Mucosa of descending colon (tissue), 3 donors: ENCODE measurements at regions not wholly inside any gene's neighbourhood (a gene's known extent, or its start where the extent isn't known, plus 50 kb on each side); places are given as distances from the start of the nearest gene placed in this dataset.

Experiments
- ATAC-seq: fragments of 200-7000 bp; cut with Tn5 transposase; one replicate; pipeline ENCODE4 v1.9.1; 2020; ENCODE audit warnings: mild to moderate bottlenecking, moderate library complexity
- DNase-seq, 3 donors: peaks; one replicate each; pipeline ENCODE4 v3.0.0-alpha.2; 2020
- H3K36me3 ChIP-seq: fragments of 200-600 bp; one replicate; pipeline ENCODE4 v1.8.0; 2021; ENCODE audit warnings: low read depth, mild to moderate bottlenecking
- H3K4me1 ChIP-seq: fragments of 200-600 bp; one replicate; pipeline ENCODE4 v1.8.0; 2021; ENCODE audit warnings: low read depth, mild to moderate bottlenecking
- H3K4me3 ChIP-seq: fragments of 200-600 bp; one replicate; pipeline ENCODE4 v1.8.0; 2021; ENCODE audit warnings: mild to moderate bottlenecking
- H3K9me3 ChIP-seq: fragments of 200-600 bp; one replicate; pipeline ENCODE4 v1.8.0; 2021; ENCODE audit warnings: mild to moderate bottlenecking
- CTCF ChIP-seq: fragments of 200-600 bp; IDR thresholded peaks from one replicate; pipeline ENCODE4 v1.8.0; 2022; ENCODE audit warnings: antibody characterized with exemption, mild to moderate bottlenecking
- intact Hi-C, 2 donors: fragments of 100-400 bp; cut with DNase I in 1 of 2; cut with micrococcal nuclease in 1 of 2; formaldehyde crosslinking; loops; one replicate each; pipeline versions ENCODE4 v1.11.0 to v1.11.1; 2022; cut with DNase I, micrococcal nuclease
- donor health status: DM: no; HTN: no; CAD: no; lungs with moderate emphysema.
- donor health status: DM: no; HTN: no; CAD: no.
- donor health status: DM: no; HTN: yes; CAD: no.

- no peak for TF ChIP-seq CTCF
- no peak overlapping the region for H3K4me3 ChIP-seq
- no peak for ATAC-seq
- intact Hi-C loops, result no loop called here
- no peak for DNase-seq
- no peaks in the 10 kb centered on the region for H3K4me1 ChIP-seq
- H3K36me3 ChIP-seq, result no peaks in the 10 kb centered on the region
- no peaks in the 10 kb centered on the region for H3K9me3 ChIP-seq
Measured at GRCh38 chr1:172966844-172967540, 83.7 kb downstream of the TNFSF18 start.

GRCh38 chr1:172967936-172968335 lies 82.8 kb downstream of the TNFSF18 start:
- no peaks in the 10 kb centered on the region for H3K4me1 ChIP-seq
- no peak for TF ChIP-seq CTCF
- no peak for ATAC-seq
- no peak overlapping the region for H3K4me3 ChIP-seq
- intact Hi-C loops, result no loop called here
- H3K9me3 ChIP-seq, result no peaks in the 10 kb centered on the region
- H3K36me3 ChIP-seq, result no peaks in the 10 kb centered on the region
- no peak for DNase-seq

GRCh38 chr1:172969611-172970010 lies 81.1 kb downstream of the TNFSF18 start:
- Histone ChIP-seq H3K9me3 (no peaks in the 10 kb centered on the region), H3K4me1 (no peaks in the 10 kb centered on the region), H3K36me3 (no peaks in the 10 kb centered on the region), H3K4me3 (no peak overlapping the region)
- TF ChIP-seq CTCF, result no peak
- intact Hi-C loops, result no loop called here
- no peak for ATAC-seq
- no peak for DNase-seq

DNA sequence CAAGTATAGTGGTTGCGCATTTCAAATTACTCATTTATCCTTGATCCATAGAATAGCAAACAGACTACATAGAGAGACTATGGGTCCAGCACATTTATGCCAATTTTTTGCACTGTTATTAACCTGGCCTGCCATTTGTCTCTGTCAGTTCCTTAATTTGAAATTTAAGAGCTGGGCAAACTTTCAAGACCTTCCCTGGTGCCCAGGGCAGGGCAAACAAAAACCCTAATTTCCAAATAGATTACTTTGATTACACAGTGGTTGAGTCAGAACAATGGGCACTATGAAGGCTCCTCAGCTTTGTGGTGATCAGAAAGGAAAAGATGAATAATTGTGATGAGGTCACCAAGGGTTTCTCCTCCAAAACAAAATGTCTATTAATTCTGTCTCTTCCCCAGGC lies 80.6 kb downstream of the TNFSF18 start:
- H3K4me1 ChIP-seq, result no peaks in the 10 kb centered on the region
- H3K4me3 ChIP-seq, result no peak overlapping the region
- H3K9me3 ChIP-seq, result no peaks in the 10 kb centered on the region
- ATAC-seq (no peak), DNase-seq (no peak)
- no peaks in the 10 kb centered on the region for H3K36me3 ChIP-seq
- intact Hi-C loops, result no loop called here
- no peak for TF ChIP-seq CTCF

- no peak for DNase-seq
- ATAC-seq, result no peak
Measured at GRCh38 chr1:172971241-172971640, 79.5 kb downstream of the TNFSF18 start.

More at GRCh38 chr1:172971241-172971640, 79.5 kb downstream of the TNFSF18 start:
- H3K36me3 ChIP-seq, result no peaks in the 10 kb centered on the region
- intact Hi-C loops, result no loop called here
- no peaks in the 10 kb centered on the region for H3K4me1 ChIP-seq
- no peak for TF ChIP-seq CTCF
- no peaks in the 10 kb centered on the region for H3K9me3 ChIP-seq
- H3K4me3 ChIP-seq, result no peak overlapping the region
